Progenitor cell of endocrine pancreas (in vitro differentiated cells): ENCODE measurements at regions not wholly inside any gene's neighbourhood (a gene's known extent, or its start where the extent isn't known, plus 50 kb on each side); places are given as distances from the start of the nearest gene placed in this dataset.

Source experiments
- DNase-seq: peaks from one replicate; pipeline ENCODE4 v3.0.0; 2021; ENCODE audit warnings: low spot score; ENCODE audit not compliant: unreplicated experiment
- H3K27ac Mint-ChIP-seq: 2 replicates; pipeline ENCODE4 v1.8.0; 2021; ENCODE audit warnings: mild to moderate bottlenecking, moderate library complexity, mixed read lengths
- H3K27me3 Mint-ChIP-seq: 2 replicates; pipeline ENCODE4 v1.8.0; 2021; ENCODE audit warnings: mixed read lengths
- H3K36me3 Mint-ChIP-seq: 2 replicates; pipeline ENCODE4 v1.8.0; 2022; ENCODE audit warnings: mixed read lengths; ENCODE audit not compliant: insufficient read depth
- H3K4me1 Mint-ChIP-seq: 2 replicates; pipeline ENCODE4 v1.8.0; 2021; ENCODE audit warnings: low read depth, mixed read lengths
- H3K4me3 Mint-ChIP-seq: 2 replicates; pipeline ENCODE4 v1.8.0; 2021; ENCODE audit warnings: low read depth, mild to moderate bottlenecking, moderate library complexity, mixed read lengths
- H3K9me3 Mint-ChIP-seq: 2 replicates; pipeline ENCODE4 v1.8.0; 2021; ENCODE audit warnings: low read depth, mixed read lengths
- TF ChIP-seq, protein P1 (sequence below): fragments of 200-600 bp; sonication (generic); IDR thresholded peaks from one replicate; pipeline ENCODE4 v1.5.0; 2021; ENCODE audit warnings: antibody characterized with exemption, mild to moderate bottlenecking; ENCODE audit not compliant: unreplicated experiment

DNA sequence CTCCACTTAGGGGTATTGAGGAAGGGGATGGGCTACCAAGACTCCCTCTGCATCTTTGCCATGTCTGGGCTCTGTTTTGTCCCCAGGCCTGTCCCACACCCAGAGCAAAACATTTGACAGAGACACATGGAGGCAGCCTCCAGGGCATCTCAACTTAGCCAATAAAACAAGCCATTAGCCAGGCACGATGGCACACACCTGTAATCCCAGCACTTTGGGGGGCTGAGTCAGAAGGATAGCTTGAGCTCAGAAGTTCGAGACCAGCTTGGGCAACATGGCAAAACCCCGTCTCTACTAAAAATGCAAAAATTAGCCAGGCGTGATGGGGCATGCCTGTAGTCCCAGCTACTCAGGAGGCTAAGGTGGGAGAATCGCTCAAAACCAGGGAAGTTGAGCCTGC is 120.3 kb upstream of the IPO9 start:
- Mint-ChIP-seq H3K27ac (no peak overlapping the region), H3K9me3 (no peaks in the 10 kb centered on the region), H3K27me3 (no peaks in the 10 kb centered on the region), H3K4me3 (no peak overlapping the region), H3K36me3 (no peaks in the 10 kb centered on the region), H3K4me1 (no peaks in the 10 kb centered on the region)
- no peak for DNase-seq
- TF ChIP-seq, protein P1, sequence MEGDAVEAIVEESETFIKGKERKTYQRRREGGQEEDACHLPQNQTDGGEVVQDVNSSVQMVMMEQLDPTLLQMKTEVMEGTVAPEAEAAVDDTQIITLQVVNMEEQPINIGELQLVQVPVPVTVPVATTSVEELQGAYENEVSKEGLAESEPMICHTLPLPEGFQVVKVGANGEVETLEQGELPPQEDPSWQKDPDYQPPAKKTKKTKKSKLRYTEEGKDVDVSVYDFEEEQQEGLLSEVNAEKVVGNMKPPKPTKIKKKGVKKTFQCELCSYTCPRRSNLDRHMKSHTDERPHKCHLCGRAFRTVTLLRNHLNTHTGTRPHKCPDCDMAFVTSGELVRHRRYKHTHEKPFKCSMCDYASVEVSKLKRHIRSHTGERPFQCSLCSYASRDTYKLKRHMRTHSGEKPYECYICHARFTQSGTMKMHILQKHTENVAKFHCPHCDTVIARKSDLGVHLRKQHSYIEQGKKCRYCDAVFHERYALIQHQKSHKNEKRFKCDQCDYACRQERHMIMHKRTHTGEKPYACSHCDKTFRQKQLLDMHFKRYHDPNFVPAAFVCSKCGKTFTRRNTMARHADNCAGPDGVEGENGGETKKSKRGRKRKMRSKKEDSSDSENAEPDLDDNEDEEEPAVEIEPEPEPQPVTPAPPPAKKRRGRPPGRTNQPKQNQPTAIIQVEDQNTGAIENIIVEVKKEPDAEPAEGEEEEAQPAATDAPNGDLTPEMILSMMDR, result no peak

GRCh38 chr1:201709564-201710295 is 119.2 kb upstream of the IPO9 start:
- Mint-ChIP-seq H3K27me3 (no peaks in the 10 kb centered on the region), H3K36me3 (no peaks in the 10 kb centered on the region)

GRCh38 chr1:201710632-201711597 is 118.0 kb upstream of the IPO9 start:
- Mint-ChIP-seq H3K36me3 (no peaks in the 10 kb centered on the region), H3K4me3 (no peak overlapping the region), H3K27me3 (no peaks in the 10 kb centered on the region), H3K27ac (no peak overlapping the region), H3K9me3 (no peaks in the 10 kb centered on the region), H3K4me1 (no peaks in the 10 kb centered on the region)
- TF ChIP-seq, protein P1, result no peak
- no peak for DNase-seq

More at GRCh38 chr1:201709564-201710295, 119.2 kb upstream of the IPO9 start:
- Mint-ChIP-seq H3K27ac (no peak overlapping the region), H3K4me1 (no peaks in the 10 kb centered on the region), H3K4me3 (no peak overlapping the region), H3K9me3 (no peaks in the 10 kb centered on the region)
- DNase-seq, result peak; percentile 68
- TF ChIP-seq, protein P1, result peak; percentile 89

DNA sequence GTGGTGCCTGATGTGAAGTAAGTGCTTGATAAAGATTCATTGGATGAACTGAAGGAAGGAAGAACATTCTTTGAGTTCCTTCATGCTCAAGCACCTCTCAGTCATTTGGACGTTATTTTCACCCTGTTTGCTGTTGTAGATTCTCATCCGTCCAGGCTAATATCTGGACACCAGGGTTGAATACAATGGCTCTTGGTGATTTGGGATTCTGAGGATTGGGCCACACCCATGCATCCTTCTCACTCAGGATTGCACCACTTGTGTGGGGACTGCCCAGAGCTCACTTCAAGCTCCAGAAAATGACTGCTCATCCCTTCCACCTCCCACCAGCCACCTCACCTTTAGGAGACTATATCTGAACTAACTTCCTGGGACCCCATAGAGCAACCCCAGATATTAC is 117.1 kb upstream of the IPO9 start:
- no peaks in the 10 kb centered on the region for H3K4me1 Mint-ChIP-seq
- H3K27ac Mint-ChIP-seq, result no peak overlapping the region
- no peak for DNase-seq
- TF ChIP-seq, protein P1, result no peak
- no peaks in the 10 kb centered on the region for H3K27me3 Mint-ChIP-seq
- no peaks in the 10 kb centered on the region for H3K36me3 Mint-ChIP-seq
- H3K9me3 Mint-ChIP-seq, result no peaks in the 10 kb centered on the region
- H3K4me3 Mint-ChIP-seq, result no peak overlapping the region

- Mint-ChIP-seq H3K27me3 (no peaks in the 10 kb centered on the region), H3K4me3 (no peak overlapping the region), H3K9me3 (no peaks in the 10 kb centered on the region), H3K36me3 (no peaks in the 10 kb centered on the region), H3K27ac (no peak overlapping the region), H3K4me1 (no peaks in the 10 kb centered on the region)
- DNase-seq, result no peak
- TF ChIP-seq, protein P1, result no peak
Measured at GRCh38 chr1:201712387-201713085, 116.4 kb upstream of the IPO9 start.
